OCI-LY3 (cell line): ENCODE measurements at regions not wholly inside any gene's neighbourhood (a gene's known extent, or its start where the extent isn't known, plus 50 kb on each side); places are given as distances from the start of the nearest gene placed in this dataset.

Experiments used
- H2AFZ ChIP-seq: fragments of 200-600, 300-600 bp; shearing (Covaris generic); 2 replicates; pipeline ENCODE4 v1.6.0; 2014; ENCODE audit warnings: antibody characterized with exemption, low read depth, low read length
- H3K27ac ChIP-seq: fragments of 200-600, 300-600 bp; sonication (generic); 2 replicates; pipeline ENCODE4 v1.5.1; 2014; ENCODE audit warnings: mild to moderate bottlenecking, low read length, moderate library complexity, mixed read lengths
- H3K27me3 ChIP-seq: fragments of 200-600, 300-600 bp; sonication (generic); 2 replicates; pipeline ENCODE4 v1.6.1; 2014; ENCODE audit warnings: low read depth, low read length, mixed read lengths
- H3K36me3 ChIP-seq: fragments of 200-600, 300-600 bp; sonication (generic); replicated peaks from 2 replicates; pipeline ENCODE3; 2014; ENCODE audit warnings: low read depth, low read length, mixed read lengths
- H3K4me1 ChIP-seq: fragments of 300-600, 200-600 bp; sonication (generic); 2 replicates; pipeline ENCODE4 v1.6.1; 2014; ENCODE audit warnings: low read length, mixed read lengths
- H3K4me2 ChIP-seq: fragments of 200-600, 300-600 bp; sonication (generic); 2 replicates; pipeline ENCODE4 v1.6.1; 2014; ENCODE audit warnings: low read length, mixed read lengths
- H3K4me3 ChIP-seq: fragments of 300-600, 200-600 bp; sonication (generic); 2 replicates; pipeline ENCODE4 v1.5.1; 2014; ENCODE audit warnings: antibody characterized with exemption, mild to moderate bottlenecking, low read length, moderate library complexity
- H3K79me2 ChIP-seq: fragments of 300-600, 200-600 bp; shearing (Covaris generic); 2 replicates; pipeline ENCODE4 v1.6.1; 2014; ENCODE audit warnings: mild to moderate bottlenecking, low read length, mixed read lengths
- H3K9ac ChIP-seq: fragments of 300-600, 200-600 bp; shearing (Covaris generic); 2 replicates; pipeline ENCODE4 v1.6.0; 2014; ENCODE audit warnings: mild to moderate bottlenecking, low read length, moderate library complexity
- H3K9me3 ChIP-seq: fragments of 200-600, 300-600 bp; shearing (Covaris generic); 2 replicates; pipeline ENCODE4 v1.6.1; 2014; ENCODE audit warnings: low read length, mixed read lengths; ENCODE audit not compliant: insufficient read depth
- H4K20me1 ChIP-seq: fragments of 200-600, 300-600 bp; sonication (generic); 2 replicates; pipeline ENCODE4 v1.6.1; 2016; ENCODE audit warnings: low read length, mixed read lengths; ENCODE audit not compliant: insufficient read depth
- EZH2phosphoT487 ChIP-seq: fragments of 200-600 bp; shearing (Covaris generic); IDR thresholded peaks from 2 replicates; pipeline ENCODE4 v1.6.1; 2018; ENCODE audit warnings: antibody characterized with exemption, mixed run types, low read depth
- TF ChIP-seq, protein P1 (sequence below): fragments of 200-600, 300-600 bp; sonication (generic); IDR thresholded peaks from 2 replicates; pipeline ENCODE4 v1.5.1; 2014; ENCODE audit warnings: antibody characterized with exemption, low read length, low read depth

DNA sequence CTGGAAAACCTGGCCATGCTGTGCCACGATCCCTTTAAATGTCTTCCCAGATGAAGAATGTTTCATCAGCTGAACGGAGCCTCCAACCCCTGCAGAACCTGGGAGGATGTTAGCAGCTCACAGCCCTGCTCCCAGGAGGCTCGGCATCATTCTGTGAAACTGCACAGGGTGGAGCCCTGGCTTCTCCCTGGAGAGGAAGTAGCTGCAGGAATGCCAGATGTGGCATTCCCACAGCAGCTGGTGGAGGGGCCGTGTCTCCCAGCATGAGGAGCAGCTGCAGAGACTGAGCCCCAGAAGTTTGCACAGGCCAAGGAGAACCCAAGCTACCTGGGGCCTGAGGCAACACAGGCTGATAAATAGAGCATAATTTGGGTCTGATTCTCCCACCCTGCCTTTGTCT is 165.8 kb upstream of the MAP3K1 start:
- H3K4me2 ChIP-seq = no peak overlapping the region
- H3K36me3 ChIP-seq = no peaks in the 10 kb centered on the region
- no peaks in the 10 kb centered on the region for H4K20me1 ChIP-seq
- no peak overlapping the region for H2AFZ ChIP-seq
- TF ChIP-seq, protein P1, sequence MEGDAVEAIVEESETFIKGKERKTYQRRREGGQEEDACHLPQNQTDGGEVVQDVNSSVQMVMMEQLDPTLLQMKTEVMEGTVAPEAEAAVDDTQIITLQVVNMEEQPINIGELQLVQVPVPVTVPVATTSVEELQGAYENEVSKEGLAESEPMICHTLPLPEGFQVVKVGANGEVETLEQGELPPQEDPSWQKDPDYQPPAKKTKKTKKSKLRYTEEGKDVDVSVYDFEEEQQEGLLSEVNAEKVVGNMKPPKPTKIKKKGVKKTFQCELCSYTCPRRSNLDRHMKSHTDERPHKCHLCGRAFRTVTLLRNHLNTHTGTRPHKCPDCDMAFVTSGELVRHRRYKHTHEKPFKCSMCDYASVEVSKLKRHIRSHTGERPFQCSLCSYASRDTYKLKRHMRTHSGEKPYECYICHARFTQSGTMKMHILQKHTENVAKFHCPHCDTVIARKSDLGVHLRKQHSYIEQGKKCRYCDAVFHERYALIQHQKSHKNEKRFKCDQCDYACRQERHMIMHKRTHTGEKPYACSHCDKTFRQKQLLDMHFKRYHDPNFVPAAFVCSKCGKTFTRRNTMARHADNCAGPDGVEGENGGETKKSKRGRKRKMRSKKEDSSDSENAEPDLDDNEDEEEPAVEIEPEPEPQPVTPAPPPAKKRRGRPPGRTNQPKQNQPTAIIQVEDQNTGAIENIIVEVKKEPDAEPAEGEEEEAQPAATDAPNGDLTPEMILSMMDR = no peak
- TF ChIP-seq EZH2phosphoT487 = no peak
- no peaks in the 10 kb centered on the region for H3K4me1 ChIP-seq
- H3K27ac ChIP-seq = no peak overlapping the region
- no peaks in the 10 kb centered on the region for H3K27me3 ChIP-seq
- no peaks in the 10 kb centered on the region for H3K79me2 ChIP-seq
- H3K9me3 ChIP-seq = no peaks in the 10 kb centered on the region
- no peak overlapping the region for H3K4me3 ChIP-seq
- no peak overlapping the region for H3K9ac ChIP-seq

DNA sequence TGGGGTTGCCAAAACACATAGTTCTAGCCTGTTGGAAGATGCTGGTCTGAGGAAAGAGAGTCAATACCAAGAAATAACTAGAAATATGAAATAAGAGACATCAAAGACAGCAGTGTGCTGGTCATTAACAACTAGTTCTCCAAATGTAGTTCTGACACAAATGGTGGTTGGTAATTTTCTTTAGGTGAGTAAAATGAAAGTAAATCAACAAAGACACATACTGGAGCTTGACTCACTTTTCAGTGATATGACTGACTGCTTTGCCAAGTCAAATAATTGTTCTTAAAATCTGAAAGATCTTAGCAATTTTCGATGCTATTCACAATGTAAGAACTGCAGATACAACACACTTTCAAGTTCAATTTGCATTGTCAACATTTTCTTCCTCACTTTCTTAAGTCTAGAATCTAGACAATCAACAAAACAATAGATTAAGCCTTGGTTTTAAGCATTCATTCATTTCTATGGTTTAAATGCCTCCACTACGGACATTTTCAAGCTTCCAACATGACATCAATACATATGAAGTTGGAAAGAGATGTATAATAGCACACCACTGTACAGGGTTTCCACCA is 166.8 kb upstream of the MAP3K1 start:
- no peak overlapping the region for H3K9ac ChIP-seq
- H3K79me2 ChIP-seq = no peaks in the 10 kb centered on the region
- H3K4me3 ChIP-seq = no peak overlapping the region
- no peaks in the 10 kb centered on the region for H3K4me1 ChIP-seq
- H3K4me2 ChIP-seq = no peak overlapping the region
- H3K27ac ChIP-seq = no peak overlapping the region
- H3K27me3 ChIP-seq = no peaks in the 10 kb centered on the region
- H3K9me3 ChIP-seq = no peaks in the 10 kb centered on the region
- TF ChIP-seq, protein P1 = no peak
- no peak for TF ChIP-seq EZH2phosphoT487
- no peaks in the 10 kb centered on the region for H3K36me3 ChIP-seq
- H4K20me1 ChIP-seq = no peaks in the 10 kb centered on the region
- no peak overlapping the region for H2AFZ ChIP-seq

DNA sequence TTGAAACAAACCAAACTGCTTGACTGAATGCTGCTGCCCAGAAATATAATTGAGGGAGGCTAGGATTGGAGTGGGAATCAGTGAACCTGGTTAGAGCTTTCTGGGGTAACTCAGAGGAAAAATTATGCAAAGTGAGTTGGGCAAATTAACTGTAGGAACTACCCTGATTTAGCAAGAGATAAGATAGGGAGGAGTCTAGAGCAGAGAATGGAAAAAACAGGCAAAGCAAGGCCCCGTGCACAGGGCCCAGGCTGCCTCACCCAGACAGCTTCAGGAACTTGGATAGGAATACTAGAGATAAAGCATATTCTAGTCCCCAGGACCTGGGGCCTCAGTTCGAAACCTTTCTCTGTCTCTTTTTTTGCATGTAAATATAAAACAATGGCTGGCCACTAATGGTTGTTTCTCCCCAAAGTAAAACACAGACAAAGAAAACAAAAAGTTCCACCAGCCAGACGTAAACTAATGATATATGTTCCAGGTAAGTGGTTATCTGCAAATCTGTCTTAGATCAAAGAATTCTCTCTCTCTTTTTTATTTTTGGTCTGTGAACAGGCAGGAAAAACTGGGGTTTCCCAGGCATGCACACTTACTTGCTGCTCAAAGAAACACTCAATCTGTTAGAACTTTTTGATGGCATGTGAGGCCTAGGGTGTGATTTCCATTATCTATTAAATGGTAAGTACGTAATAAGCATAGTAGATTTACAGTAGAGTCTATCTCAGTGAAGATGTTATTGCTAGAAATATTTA is 168.1 kb upstream of the MAP3K1 start:
- Histone ChIP-seq H3K4me1 (no peaks in the 10 kb centered on the region), H4K20me1 (no peaks in the 10 kb centered on the region), H3K9ac (no peak overlapping the region), H3K36me3 (no peaks in the 10 kb centered on the region), H3K9me3 (no peaks in the 10 kb centered on the region), H3K79me2 (no peaks in the 10 kb centered on the region), H3K27ac (no peak overlapping the region), H2AFZ (no peak overlapping the region), H3K4me3 (no peak overlapping the region), H3K4me2 (no peak overlapping the region), H3K27me3 (no peaks in the 10 kb centered on the region)
- TF ChIP-seq, protein P1 = no peak
- no peak for TF ChIP-seq EZH2phosphoT487

DNA sequence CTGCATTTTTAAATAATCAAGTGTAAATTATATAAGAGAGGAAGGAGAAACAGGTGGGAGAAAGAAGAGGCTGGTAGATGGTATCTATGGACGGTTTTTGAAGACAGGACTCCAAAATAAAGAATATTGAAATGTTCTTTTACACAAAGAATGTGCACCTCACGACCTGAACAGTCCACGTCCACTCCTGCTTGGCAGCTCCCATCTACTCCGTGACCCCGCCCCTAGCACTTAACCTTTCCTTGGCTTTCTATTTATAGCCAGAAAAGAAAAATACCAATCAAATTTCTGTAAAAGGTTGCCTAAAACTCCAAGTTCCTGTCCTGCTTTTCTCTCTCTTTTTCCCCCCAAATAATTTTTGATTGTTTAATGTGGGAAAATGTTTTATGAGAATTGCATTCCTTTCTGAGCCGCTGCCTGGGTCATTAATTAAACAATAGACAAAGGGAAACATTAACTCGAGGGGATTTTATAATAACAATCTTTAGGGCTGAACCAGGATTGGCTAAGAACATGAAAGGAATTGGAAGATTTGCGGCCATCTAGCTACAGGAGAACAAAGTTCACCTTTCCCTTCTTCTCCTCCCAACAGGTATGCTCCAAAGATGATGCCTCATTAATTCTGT is 173.6 kb upstream of the MAP3K1 start:
- no peak overlapping the region for H3K4me2 ChIP-seq
- no peak overlapping the region for H3K9ac ChIP-seq
- H4K20me1 ChIP-seq = no peaks in the 10 kb centered on the region
- no peak overlapping the region for H2AFZ ChIP-seq
- TF ChIP-seq, protein P1 = no peak
- no peak for TF ChIP-seq EZH2phosphoT487
- H3K4me1 ChIP-seq = peaks cover 33% of the 10 kb centered on the region
- H3K27me3 ChIP-seq = no peaks in the 10 kb centered on the region
- no peaks in the 10 kb centered on the region for H3K79me2 ChIP-seq
- H3K27ac ChIP-seq = no peak overlapping the region
- H3K9me3 ChIP-seq = no peaks in the 10 kb centered on the region
- H3K36me3 ChIP-seq = no peaks in the 10 kb centered on the region
- no peak overlapping the region for H3K4me3 ChIP-seq
